ENCODE measurements at regions not wholly inside any gene's neighbourhood (a gene's known extent, or its start where the extent isn't known, plus 50 kb on each side); places are given as distances from the start of the nearest gene placed in this dataset.

- H3K27me3 ChIP-seq (replicated peaks in 1 of 4; ENCODE audit: control extremely low read depth in 1 of 4, control insufficient read depth in 3 of 4, insufficient read depth in 4 of 4, low read length in 3 of 4), result no peaks in the 10 kb centered on the region
- H3K4me3 ChIP-seq (ENCODE audit: control extremely low read depth in 1 of 5, extremely low read depth in 1 of 5, insufficient read depth in 1 of 5, low read depth in 2 of 5, low read length in 4 of 5), result no peak overlapping the region
- no peak overlapping the region for H2AFZ ChIP-seq (ENCODE audit: insufficient read depth, low read depth, low read length, poor library complexity, severe bottlenecking)
- no peak overlapping the region for H3K4me2 ChIP-seq (replicated peaks; ENCODE audit: low read depth, low read length, poor library complexity, severe bottlenecking)
- H3K27ac ChIP-seq (ENCODE audit: low read length in 2 of 2), result no peak overlapping the region
- Mint-ChIP-seq H3K27ac (no peak overlapping the region), H3K9me3 (ENCODE audit: insufficient read depth) (peaks cover 13% of the 10 kb centered on the region), H3K4me3 (no peak overlapping the region), H3K4me1 (peaks cover 15% of the 10 kb centered on the region), H3K27me3 (no peaks in the 10 kb centered on the region)
- H4K20me1 ChIP-seq (ENCODE audit: control insufficient read depth, insufficient read depth, low read length, poor library complexity, severe bottlenecking), result no peaks in the 10 kb centered on the region
- DNase-seq (no peak), ATAC-seq (ENCODE audit: low read depth) (no peak)
- no peaks in the 10 kb centered on the region for H3K79me2 ChIP-seq (ENCODE audit: control insufficient read depth, insufficient read depth, low read length)
- peaks cover 7 to 16% of the 10 kb centered on the region in 2 donors for H3K4me1 ChIP-seq (ENCODE audit: control insufficient read depth in 2 of 2, insufficient read depth in 2 of 2, low read length in 2 of 2)
- H3K36me3 ChIP-seq (replicated peaks in 1 of 2; ENCODE audit: control extremely low read depth in 1 of 2, control insufficient read depth in 1 of 2, extremely low read depth in 1 of 2, insufficient read depth in 2 of 2, low read length in 1 of 2), result no peaks in the 10 kb centered on the region
- peaks cover 8 to 31% (median 20%) of the 10 kb centered on the region in 3 donors for H3K9me3 ChIP-seq (ENCODE audit: control extremely low read depth in 1 of 3, control insufficient read depth in 2 of 3, insufficient read depth in 1 of 3, low read length in 2 of 3)
- ChIA-PET CTCF (no interaction called here), POLR2A (no interaction called here)
- TF ChIP-seq CTCF (IDR thresholded peaks at IDR 0.05) (no peak), EZH2 (IDR thresholded peaks at IDR 0.05; ENCODE audit: borderline replicate concordance, insufficient read depth, low read depth, low read length, poor library complexity, severe bottlenecking) (no peak)
- intact Hi-C loops (cut with micrococcal nuclease), result no loop called here
- no peak overlapping the region for H3K9ac ChIP-seq (ENCODE audit: low read length)
Measured at GRCh38 chr22:22997262-22997898, 72.9 kb upstream of the GNAZ start.

- ATAC-seq (ENCODE audit: low read depth), result no peak
- no peak overlapping the region for H3K27ac ChIP-seq (ENCODE audit: low read length in 2 of 2)
- no peaks in the 10 kb centered on the region for H4K20me1 ChIP-seq (ENCODE audit: control insufficient read depth, insufficient read depth, low read length, poor library complexity, severe bottlenecking)
- H3K4me1 ChIP-seq (ENCODE audit: control insufficient read depth in 2 of 2, insufficient read depth in 2 of 2, low read length in 2 of 2), result peaks cover 7 to 16% of the 10 kb centered on the region in 2 donors
- Mint-ChIP-seq H3K4me1 (peaks cover 15% of the 10 kb centered on the region), H3K4me3 (no peak overlapping the region), H3K27me3 (no peaks in the 10 kb centered on the region), H3K27ac (no peak overlapping the region), H3K9me3 (ENCODE audit: insufficient read depth) (peaks cover 13% of the 10 kb centered on the region)
- no peak for DNase-seq
- ChIA-PET CTCF (no interaction called here), POLR2A (no interaction called here)
- H3K4me3 ChIP-seq (ENCODE audit: control extremely low read depth in 1 of 5, extremely low read depth in 1 of 5, insufficient read depth in 1 of 5, low read depth in 2 of 5, low read length in 4 of 5), result no peak overlapping the region
- no peaks in the 10 kb centered on the region for H3K27me3 ChIP-seq (replicated peaks in 1 of 4; ENCODE audit: control extremely low read depth in 1 of 4, control insufficient read depth in 3 of 4, insufficient read depth in 4 of 4, low read length in 3 of 4)
- no peaks in the 10 kb centered on the region for H3K79me2 ChIP-seq (ENCODE audit: control insufficient read depth, insufficient read depth, low read length)
- TF ChIP-seq EZH2 (IDR thresholded peaks at IDR 0.05; ENCODE audit: borderline replicate concordance, insufficient read depth, low read depth, low read length, poor library complexity, severe bottlenecking) (no peak), CTCF (IDR thresholded peaks at IDR 0.05) (no peak)
- H2AFZ ChIP-seq (ENCODE audit: insufficient read depth, low read depth, low read length, poor library complexity, severe bottlenecking), result no peak overlapping the region
- intact Hi-C loops (cut with micrococcal nuclease), result no loop called here
- no peak overlapping the region for H3K9ac ChIP-seq (ENCODE audit: low read length)
- H3K36me3 ChIP-seq (replicated peaks in 1 of 2; ENCODE audit: control extremely low read depth in 1 of 2, control insufficient read depth in 1 of 2, extremely low read depth in 1 of 2, insufficient read depth in 2 of 2, low read length in 1 of 2), result no peaks in the 10 kb centered on the region
- no peak overlapping the region for H3K4me2 ChIP-seq (replicated peaks; ENCODE audit: low read depth, low read length, poor library complexity, severe bottlenecking)
- peaks cover 8 to 31% (median 20%) of the 10 kb centered on the region in 3 donors for H3K9me3 ChIP-seq (ENCODE audit: control extremely low read depth in 1 of 3, control insufficient read depth in 2 of 3, insufficient read depth in 1 of 3, low read length in 2 of 3)
Measured at GRCh38 chr22:22997988-22998387, 72.3 kb upstream of the GNAZ start.
